OCI-LY7 (cell line): ENCODE measurements at regions not wholly inside any gene's neighbourhood (a gene's known extent, or its start where the extent isn't known, plus 50 kb on each side); places are given as distances from the start of the nearest gene placed in this dataset.

Source experiments
- BruUV-seq: library from RNA; stranded (reverse); fragments of 400-500 nt; replicated peaks from 2 replicates; lab custom pipeline; 2021; lab: Mats Ljungman, UMichigan
- CTCF ChIA-PET: fragments of 300-600 bp; sonication (Branson Sonifier 250); formaldehyde crosslinking; loops from one replicate; lab custom pipeline; 2022; ENCODE audit warnings: antibody characterized with exemption; ENCODE audit not compliant: unreplicated experiment; lab: Charles Lee
- POLR2A ChIA-PET: fragments of 300-600 bp; sonication (Branson Sonifier 250); formaldehyde crosslinking; loops from one replicate; lab custom pipeline; 2022; ENCODE audit warnings: antibody characterized with exemption; lab: Charles Lee
- DNase-seq: peaks from one replicate; pipeline ENCODE4 v3.0.0-alpha.2; 2015; ENCODE audit warnings: low spot score
- H2AFZ ChIP-seq: fragments of 200-600 bp; sonication (generic), shearing (Covaris generic); 2 replicates; pipeline ENCODE4 v1.6.1; 2014; ENCODE audit warnings: mild to moderate bottlenecking, antibody characterized with exemption, low read length, moderate library complexity
- H3K27ac ChIP-seq: fragments of 200-600 bp; sonication (generic); 2 replicates; pipeline ENCODE4 v1.5.1; 2014; ENCODE audit warnings: mixed run types, low read depth, mild to moderate bottlenecking, moderate library complexity, low read length, inconsistent platforms; ENCODE audit not compliant: poor library complexity, severe bottlenecking
- H3K36me3 ChIP-seq: fragments of 200-600 bp; sonication (generic); 2 replicates; pipeline ENCODE4 v1.6.1; 2014; ENCODE audit warnings: mild to moderate bottlenecking, antibody characterized with exemption, low read length, moderate library complexity, mixed read lengths; ENCODE audit not compliant: insufficient read depth
- H3K4me1 ChIP-seq: fragments of 200-600 bp; sonication (generic); 2 replicates; pipeline ENCODE4 v1.5.1; 2014; ENCODE audit warnings: mild to moderate bottlenecking, low read length; ENCODE audit not compliant: insufficient read depth, poor library complexity, severe bottlenecking
- H3K4me2 ChIP-seq: fragments of 200-600 bp; sonication (generic); 2 replicates; pipeline ENCODE4 v1.6.1; 2014; ENCODE audit warnings: mild to moderate bottlenecking, low read length
- H3K4me3 ChIP-seq: fragments of 200-600 bp; sonication (generic); 2 replicates; pipeline ENCODE4 v1.5.1; 2014; ENCODE audit warnings: mild to moderate bottlenecking, low read depth, low read length; ENCODE audit not compliant: poor library complexity, severe bottlenecking
- H3K79me2 ChIP-seq: fragments of 200-600 bp; sonication (generic); 2 replicates; pipeline ENCODE4 v1.6.1; 2016; ENCODE audit warnings: low read depth, mild to moderate bottlenecking, low read length, moderate library complexity, mixed read lengths; ENCODE audit not compliant: insufficient read depth
- H3K9me2 ChIP-seq: fragments of 200-600 bp; sonication (generic); 2 replicates; pipeline ENCODE4 v1.6.1; 2016; ENCODE audit warnings: mild to moderate bottlenecking, low read length, mixed read lengths; ENCODE audit not compliant: insufficient read depth
- H3K9me3 ChIP-seq: fragments of 200-600 bp; sonication (generic); 2 replicates; pipeline ENCODE4 v1.6.1; 2014; ENCODE audit warnings: mild to moderate bottlenecking, mixed run types, low read length, mixed read lengths
- H4K20me1 ChIP-seq: fragments of 200-600 bp; sonication (generic); 2 replicates; pipeline ENCODE4 v1.6.1; 2014; ENCODE audit warnings: mild to moderate bottlenecking, antibody characterized with exemption, low read length, moderate library complexity, mixed read lengths; ENCODE audit not compliant: insufficient read depth
- CTCF ChIP-seq: fragments of 200-600 bp; sonication (generic); conservative IDR thresholded peaks from 2 replicates; pipeline ENCODE4 v1.5.1; 2014; ENCODE audit warnings: mild to moderate bottlenecking, antibody characterized with exemption, low read length, moderate library complexity, mixed read lengths
- EZH2phosphoT487 ChIP-seq: fragments of 200-600 bp; sonication (generic); IDR thresholded peaks from 2 replicates; pipeline ENCODE4 v1.6.1; 2018; ENCODE audit warnings: low read depth, borderline replicate concordance, mild to moderate bottlenecking, mixed run types, antibody characterized with exemption, low read length, moderate library complexity, mixed read lengths
- intact Hi-C: fragments of 100-400 bp; cut with micrococcal nuclease; formaldehyde crosslinking; loops from one replicate; pipeline ENCODE4 v1.10.0; 2022; ENCODE audit not compliant: unreplicated experiment

DNA sequence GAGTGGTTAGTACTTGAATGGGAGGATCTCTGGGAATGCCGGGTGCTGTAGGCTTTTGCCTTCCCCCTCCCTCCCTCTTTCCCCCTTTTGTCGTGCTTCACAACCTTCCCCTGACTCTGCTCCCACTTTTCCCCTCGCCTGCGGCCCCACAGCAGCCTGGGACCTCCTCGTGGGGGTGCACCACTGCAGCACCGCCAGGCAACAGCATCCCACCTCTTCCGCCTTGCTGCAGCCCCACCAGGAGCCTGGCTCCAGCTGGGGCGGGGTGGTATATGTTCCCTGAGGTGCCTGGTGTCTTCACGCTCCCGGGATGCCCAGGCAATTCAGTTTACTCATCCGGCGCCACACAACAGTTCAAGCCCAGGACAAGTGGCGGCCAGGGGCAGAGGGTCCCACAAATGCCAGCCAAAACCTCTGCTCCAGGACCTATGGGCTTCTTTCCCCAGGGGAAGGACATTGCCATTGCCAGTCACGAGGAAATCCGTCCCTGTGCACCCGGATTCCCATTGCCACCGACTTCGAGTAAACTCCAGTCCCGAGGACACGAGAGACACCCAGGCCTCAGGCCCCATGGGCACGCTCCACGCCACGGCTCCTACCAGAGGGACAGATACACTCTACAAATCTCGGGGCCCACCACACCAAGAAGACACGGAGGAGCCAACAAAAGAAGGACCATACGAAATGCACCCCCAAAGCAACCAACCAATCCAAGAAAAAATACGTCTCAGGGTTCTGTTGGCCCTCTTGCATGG is 181.7 kb downstream of the ALG10 start:
- BruUV-seq, result no TSS peak
- no peaks in the 10 kb centered on the region for H4K20me1 ChIP-seq
- H3K4me1 ChIP-seq, result no peaks in the 10 kb centered on the region
- no peak for DNase-seq
- H3K36me3 ChIP-seq, result no peaks in the 10 kb centered on the region
- no peak overlapping the region for H3K4me2 ChIP-seq
- intact Hi-C loops, result no loop called here
- POLR2A ChIA-PET, result no interaction called here
- no peak for TF ChIP-seq EZH2phosphoT487
- no peak for TF ChIP-seq CTCF
- no peaks in the 10 kb centered on the region for H3K9me3 ChIP-seq
- CTCF ChIA-PET, result no interaction called here
- no peaks in the 10 kb centered on the region for H3K79me2 ChIP-seq
- H3K4me3 ChIP-seq, result no peak overlapping the region
- no peak overlapping the region for H2AFZ ChIP-seq
- no peaks in the 10 kb centered on the region for H3K9me2 ChIP-seq
- H3K27ac ChIP-seq, result no peak overlapping the region

GRCh38 chr12:34204830-34205285 is 182.6 kb downstream of the ALG10 start:
- no TSS peak for BruUV-seq
- Histone ChIP-seq H3K9me2 (no peaks in the 10 kb centered on the region), H3K9me3 (no peaks in the 10 kb centered on the region), H3K36me3 (no peaks in the 10 kb centered on the region), H3K4me2 (no peak overlapping the region), H4K20me1 (no peaks in the 10 kb centered on the region), H3K27ac (no peak overlapping the region), H2AFZ (no peak overlapping the region), H3K79me2 (no peaks in the 10 kb centered on the region), H3K4me1 (no peaks in the 10 kb centered on the region), H3K4me3 (no peak overlapping the region)
- DNase-seq, result no peak
- intact Hi-C loops, result no loop called here
- no peak for TF ChIP-seq EZH2phosphoT487
- TF ChIP-seq CTCF, result no peak
- ChIA-PET CTCF (no interaction called here), POLR2A (no interaction called here)

GRCh38 chr12:34205401-34205800 is 183.1 kb downstream of the ALG10 start:
- Histone ChIP-seq H3K9me2 (no peaks in the 10 kb centered on the region), H3K9me3 (no peaks in the 10 kb centered on the region), H3K4me1 (no peaks in the 10 kb centered on the region), H4K20me1 (no peaks in the 10 kb centered on the region), H3K4me2 (no peak overlapping the region), H2AFZ (no peak overlapping the region), H3K4me3 (no peak overlapping the region), H3K36me3 (no peaks in the 10 kb centered on the region), H3K27ac (no peak overlapping the region), H3K79me2 (no peaks in the 10 kb centered on the region)
- intact Hi-C loops, result no loop called here
- DNase-seq, result no peak
- no TSS peak for BruUV-seq
- TF ChIP-seq CTCF, result no peak
- no peak for TF ChIP-seq EZH2phosphoT487
- CTCF ChIA-PET, result no interaction called here
- POLR2A ChIA-PET, result no interaction called here
